ENCODE measurements at regions not wholly inside any gene's neighbourhood (a gene's known extent, or its start where the extent isn't known, plus 50 kb on each side); places are given as distances from the start of the nearest gene placed in this dataset.

DNA sequence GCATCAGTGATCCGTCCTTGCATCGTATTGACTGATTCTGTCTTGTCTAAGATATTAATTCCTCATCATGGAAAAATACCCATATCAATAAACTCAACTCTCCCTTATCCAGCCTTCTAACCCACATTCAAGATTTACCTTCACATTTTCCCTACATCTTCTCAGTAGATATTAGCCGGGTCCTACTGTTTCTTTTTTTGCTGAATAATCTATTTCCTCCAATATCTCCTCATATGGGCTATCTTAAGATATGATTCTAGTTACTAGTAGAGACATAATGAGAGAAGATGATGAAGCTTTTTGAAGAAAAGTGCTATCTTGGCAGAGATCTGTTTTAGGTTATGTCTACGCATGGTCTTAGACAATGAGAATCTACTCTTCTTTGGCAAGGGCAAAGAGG, 785.8 kb downstream of the BRINP1 start:
- ATAC-seq (no peak), DNase-seq (ENCODE audit: low spot score) (no peak)
- Histone ChIP-seq H3K27ac (ENCODE audit: low read depth) (no peak overlapping the region), H3K4me2 (no peak overlapping the region), H3K36me3 (ENCODE audit: insufficient read depth) (no peaks in the 10 kb centered on the region), H3K27me3 (ENCODE audit: insufficient read depth) (no peaks in the 10 kb centered on the region), H4K20me1 (replicated peaks; ENCODE audit: insufficient read depth) (no peaks in the 10 kb centered on the region), H3K79me2 (replicated peaks; ENCODE audit: insufficient read depth) (no peaks in the 10 kb centered on the region), H3K4me1 (ENCODE audit: insufficient read depth) (no peaks in the 10 kb centered on the region), H2AFZ (no peak overlapping the region), H3K4me3 (no peak overlapping the region), H3F3A (replicated peaks; ENCODE audit: low read depth) (no peaks in the 10 kb centered on the region), H3K9me2 (ENCODE audit: insufficient read depth) (peaks cover 5% of the 10 kb centered on the region)
- Mint-ChIP-seq H3K4me3 (no peak overlapping the region), H3K27ac (no peak overlapping the region), H3K4me1 (no peaks in the 10 kb centered on the region), H3K9me3 (peaks cover 4% of the 10 kb centered on the region; the same call in 1 of the 3 replicates), H3K36me3 (ENCODE audit: low read depth) (0 out of 3 replicates have a peak, but pooled peaks cover 8% of the 10 kb centered on the region), H3K27me3 (ENCODE audit: insufficient read depth, low read depth, poor library complexity) (no peaks in the 10 kb centered on the region)
- TF ChIP-seq, protein P1, sequence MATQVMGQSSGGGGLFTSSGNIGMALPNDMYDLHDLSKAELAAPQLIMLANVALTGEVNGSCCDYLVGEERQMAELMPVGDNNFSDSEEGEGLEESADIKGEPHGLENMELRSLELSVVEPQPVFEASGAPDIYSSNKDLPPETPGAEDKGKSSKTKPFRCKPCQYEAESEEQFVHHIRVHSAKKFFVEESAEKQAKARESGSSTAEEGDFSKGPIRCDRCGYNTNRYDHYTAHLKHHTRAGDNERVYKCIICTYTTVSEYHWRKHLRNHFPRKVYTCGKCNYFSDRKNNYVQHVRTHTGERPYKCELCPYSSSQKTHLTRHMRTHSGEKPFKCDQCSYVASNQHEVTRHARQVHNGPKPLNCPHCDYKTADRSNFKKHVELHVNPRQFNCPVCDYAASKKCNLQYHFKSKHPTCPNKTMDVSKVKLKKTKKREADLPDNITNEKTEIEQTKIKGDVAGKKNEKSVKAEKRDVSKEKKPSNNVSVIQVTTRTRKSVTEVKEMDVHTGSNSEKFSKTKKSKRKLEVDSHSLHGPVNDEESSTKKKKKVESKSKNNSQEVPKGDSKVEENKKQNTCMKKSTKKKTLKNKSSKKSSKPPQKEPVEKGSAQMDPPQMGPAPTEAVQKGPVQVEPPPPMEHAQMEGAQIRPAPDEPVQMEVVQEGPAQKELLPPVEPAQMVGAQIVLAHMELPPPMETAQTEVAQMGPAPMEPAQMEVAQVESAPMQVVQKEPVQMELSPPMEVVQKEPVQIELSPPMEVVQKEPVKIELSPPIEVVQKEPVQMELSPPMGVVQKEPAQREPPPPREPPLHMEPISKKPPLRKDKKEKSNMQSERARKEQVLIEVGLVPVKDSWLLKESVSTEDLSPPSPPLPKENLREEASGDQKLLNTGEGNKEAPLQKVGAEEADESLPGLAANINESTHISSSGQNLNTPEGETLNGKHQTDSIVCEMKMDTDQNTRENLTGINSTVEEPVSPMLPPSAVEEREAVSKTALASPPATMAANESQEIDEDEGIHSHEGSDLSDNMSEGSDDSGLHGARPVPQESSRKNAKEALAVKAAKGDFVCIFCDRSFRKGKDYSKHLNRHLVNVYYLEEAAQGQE (IDR thresholded peaks at IDR 0.05; ENCODE audit: unreplicated experiment) = no peak
- TF ChIP-seq EZH2phosphoT487 (IDR thresholded peaks at IDR 0.05; ENCODE audit: unreplicated experiment) = no peak

DNA sequence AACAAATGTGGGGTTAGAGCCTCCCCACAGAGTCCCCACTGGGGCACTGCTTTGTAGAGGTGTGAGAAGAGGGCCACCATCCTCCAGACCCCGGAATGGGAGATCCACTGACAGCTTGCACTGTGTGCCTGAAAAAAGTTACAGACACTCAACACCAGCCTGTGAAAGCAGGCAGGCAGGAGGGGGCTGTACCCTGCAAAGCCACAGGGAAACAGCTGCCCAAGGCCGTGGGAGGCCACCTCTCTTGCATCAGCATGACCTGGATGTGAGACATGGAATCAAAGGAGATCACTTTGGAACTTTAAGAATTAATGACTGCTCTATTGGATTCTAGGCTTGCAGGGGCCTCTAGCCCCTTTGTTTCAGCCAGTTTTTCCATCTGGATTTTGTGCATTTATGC, 782.3 kb downstream of the BRINP1 start:
- Mint-ChIP-seq H3K27ac (no peak overlapping the region), H3K27me3 (ENCODE audit: insufficient read depth, low read depth, poor library complexity) (no peaks in the 10 kb centered on the region), H3K4me1 (no peaks in the 10 kb centered on the region), H3K9me3 (peaks cover 4% of the 10 kb centered on the region; the same call in 1 of the 3 replicates), H3K36me3 (ENCODE audit: low read depth) (0 out of 3 replicates have a peak, but pooled peaks cover 8% of the 10 kb centered on the region), H3K4me3 (no peak overlapping the region)
- H3F3A ChIP-seq (replicated peaks; ENCODE audit: low read depth) = no peaks in the 10 kb centered on the region
- no peaks in the 10 kb centered on the region for H4K20me1 ChIP-seq (replicated peaks; ENCODE audit: insufficient read depth)
- H3K4me2 ChIP-seq = no peak overlapping the region
- no peaks in the 10 kb centered on the region for H3K79me2 ChIP-seq (replicated peaks; ENCODE audit: insufficient read depth)
- ATAC-seq (no peak), DNase-seq (ENCODE audit: low spot score) (no peak)
- no peaks in the 10 kb centered on the region for H3K27me3 ChIP-seq (ENCODE audit: insufficient read depth)
- H2AFZ ChIP-seq = no peak overlapping the region; the same call in 1 of the 2 replicates
- no peak overlapping the region for H3K4me3 ChIP-seq
- H3K4me1 ChIP-seq (ENCODE audit: insufficient read depth) = no peaks in the 10 kb centered on the region
- H3K9me2 ChIP-seq (ENCODE audit: insufficient read depth) = peaks cover 5% of the 10 kb centered on the region
- no peaks in the 10 kb centered on the region for H3K36me3 ChIP-seq (ENCODE audit: insufficient read depth)
- no peak overlapping the region for H3K27ac ChIP-seq (ENCODE audit: low read depth)
- TF ChIP-seq NANOG (IDR thresholded peaks at IDR 0.05; ENCODE audit: borderline replicate concordance) = no peak
- TF ChIP-seq, protein P1 (IDR thresholded peaks at IDR 0.05; ENCODE audit: unreplicated experiment) = no peak
- no peak for TF ChIP-seq ZNF114 (CRISPR knock-in tag; IDR thresholded peaks at IDR 0.05)
- TF ChIP-seq, protein P2, sequence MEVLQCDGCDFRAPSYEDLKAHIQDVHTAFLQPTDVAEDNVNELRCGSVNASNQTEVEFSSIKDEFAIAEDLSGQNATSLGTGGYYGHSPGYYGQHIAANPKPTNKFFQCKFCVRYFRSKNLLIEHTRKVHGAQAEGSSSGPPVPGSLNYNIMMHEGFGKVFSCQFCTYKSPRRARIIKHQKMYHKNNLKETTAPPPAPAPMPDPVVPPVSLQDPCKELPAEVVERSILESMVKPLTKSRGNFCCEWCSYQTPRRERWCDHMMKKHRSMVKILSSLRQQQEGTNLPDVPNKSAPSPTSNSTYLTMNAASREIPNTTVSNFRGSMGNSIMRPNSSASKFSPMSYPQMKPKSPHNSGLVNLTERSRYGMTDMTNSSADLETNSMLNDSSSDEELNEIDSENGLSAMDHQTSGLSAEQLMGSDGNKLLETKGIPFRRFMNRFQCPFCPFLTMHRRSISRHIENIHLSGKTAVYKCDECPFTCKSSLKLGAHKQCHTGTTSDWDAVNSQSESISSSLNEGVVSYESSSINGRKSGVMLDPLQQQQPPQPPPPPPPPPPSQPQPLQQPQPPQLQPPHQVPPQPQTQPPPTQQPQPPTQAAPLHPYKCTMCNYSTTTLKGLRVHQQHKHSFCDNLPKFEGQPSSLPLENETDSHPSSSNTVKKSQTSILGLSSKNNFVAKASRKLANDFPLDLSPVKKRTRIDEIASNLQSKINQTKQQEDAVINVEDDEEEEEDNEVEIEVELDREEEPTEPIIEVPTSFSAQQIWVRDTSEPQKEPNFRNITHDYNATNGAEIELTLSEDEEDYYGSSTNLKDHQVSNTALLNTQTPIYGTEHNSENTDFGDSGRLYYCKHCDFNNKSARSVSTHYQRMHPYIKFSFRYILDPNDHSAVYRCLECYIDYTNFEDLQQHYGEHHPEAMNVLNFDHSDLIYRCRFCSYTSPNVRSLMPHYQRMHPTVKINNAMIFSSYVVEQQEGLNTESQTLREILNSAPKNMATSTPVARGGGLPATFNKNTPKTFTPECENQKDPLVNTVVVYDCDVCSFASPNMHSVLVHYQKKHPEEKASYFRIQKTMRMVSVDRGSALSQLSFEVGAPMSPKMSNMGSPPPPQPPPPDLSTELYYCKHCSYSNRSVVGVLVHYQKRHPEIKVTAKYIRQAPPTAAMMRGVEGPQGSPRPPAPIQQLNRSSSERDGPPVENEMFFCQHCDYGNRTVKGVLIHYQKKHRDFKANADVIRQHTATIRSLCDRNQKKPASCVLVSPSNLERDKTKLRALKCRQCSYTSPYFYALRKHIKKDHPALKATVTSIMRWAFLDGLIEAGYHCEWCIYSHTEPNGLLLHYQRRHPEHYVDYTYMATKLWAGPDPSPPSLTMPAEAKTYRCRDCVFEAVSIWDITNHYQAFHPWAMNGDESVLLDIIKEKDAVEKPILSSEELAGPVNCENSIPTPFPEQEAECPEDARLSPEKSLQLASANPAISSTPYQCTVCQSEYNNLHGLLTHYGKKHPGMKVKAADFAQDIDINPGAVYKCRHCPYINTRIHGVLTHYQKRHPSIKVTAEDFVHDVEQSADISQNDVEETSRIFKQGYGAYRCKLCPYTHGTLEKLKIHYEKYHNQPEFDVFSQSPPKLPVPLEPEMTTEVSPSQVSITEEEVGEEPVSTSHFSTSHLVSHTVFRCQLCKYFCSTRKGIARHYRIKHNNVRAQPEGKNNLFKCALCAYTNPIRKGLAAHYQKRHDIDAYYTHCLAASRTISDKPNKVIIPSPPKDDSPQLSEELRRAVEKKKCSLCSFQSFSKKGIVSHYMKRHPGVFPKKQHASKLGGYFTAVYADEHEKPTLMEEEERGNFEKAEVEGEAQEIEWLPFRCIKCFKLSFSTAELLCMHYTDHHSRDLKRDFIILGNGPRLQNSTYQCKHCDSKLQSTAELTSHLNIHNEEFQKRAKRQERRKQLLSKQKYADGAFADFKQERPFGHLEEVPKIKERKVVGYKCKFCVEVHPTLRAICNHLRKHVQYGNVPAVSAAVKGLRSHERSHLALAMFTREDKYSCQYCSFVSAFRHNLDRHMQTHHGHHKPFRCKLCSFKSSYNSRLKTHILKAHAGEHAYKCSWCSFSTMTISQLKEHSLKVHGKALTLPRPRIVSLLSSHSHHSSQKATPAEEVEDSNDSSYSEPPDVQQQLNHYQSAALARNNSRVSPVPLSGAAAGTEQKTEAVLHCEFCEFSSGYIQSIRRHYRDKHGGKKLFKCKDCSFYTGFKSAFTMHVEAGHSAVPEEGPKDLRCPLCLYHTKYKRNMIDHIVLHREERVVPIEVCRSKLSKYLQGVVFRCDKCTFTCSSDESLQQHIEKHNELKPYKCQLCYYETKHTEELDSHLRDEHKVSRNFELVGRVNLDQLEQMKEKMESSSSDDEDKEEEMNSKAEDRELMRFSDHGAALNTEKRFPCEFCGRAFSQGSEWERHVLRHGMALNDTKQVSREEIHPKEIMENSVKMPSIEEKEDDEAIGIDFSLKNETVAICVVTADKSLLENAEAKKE (CRISPR knock-in tag; IDR thresholded peaks at IDR 0.05) = no peak
- TF ChIP-seq ZNF331 (CRISPR knock-in tag; IDR thresholded peaks at IDR 0.05; ENCODE audit: low read depth) = no peak
- no peak for TF ChIP-seq JUNB (IDR thresholded peaks at IDR 0.05; ENCODE audit: unreplicated experiment)
- no peak for TF ChIP-seq EZH2 (IDR thresholded peaks at IDR 0.05; ENCODE audit: low read depth, unreplicated experiment)
- no peak for TF ChIP-seq POLR2AphosphoS5 (IDR thresholded peaks at IDR 0.05; ENCODE audit: low read depth)

All from GM23338 (cell line).